GM19463 (cell line): ENCODE measurements at regions not wholly inside any gene's neighbourhood (a gene's known extent, or its start where the extent isn't known, plus 50 kb on each side); places are given as distances from the start of the nearest gene placed in this dataset.
"Not testable (repeated sequence)": the region's sequence is repeated elsewhere in the genome, so short reads cannot be mapped to it uniquely, and the experiment has no call there.

Experiments
- ATAC-seq: cut with Tn5 transposase; IDR thresholded peaks from one replicate; pipeline ENCODE4 v1.9.1; 2021; ENCODE audit warnings: mild to moderate bottlenecking, moderate library complexity; ENCODE audit not compliant: unreplicated experiment

- ATAC-seq: no peak
Observed at GRCh38 chr12:38477340-38478090, 160.9 kb downstream of the ALG10B start.

DNA sequence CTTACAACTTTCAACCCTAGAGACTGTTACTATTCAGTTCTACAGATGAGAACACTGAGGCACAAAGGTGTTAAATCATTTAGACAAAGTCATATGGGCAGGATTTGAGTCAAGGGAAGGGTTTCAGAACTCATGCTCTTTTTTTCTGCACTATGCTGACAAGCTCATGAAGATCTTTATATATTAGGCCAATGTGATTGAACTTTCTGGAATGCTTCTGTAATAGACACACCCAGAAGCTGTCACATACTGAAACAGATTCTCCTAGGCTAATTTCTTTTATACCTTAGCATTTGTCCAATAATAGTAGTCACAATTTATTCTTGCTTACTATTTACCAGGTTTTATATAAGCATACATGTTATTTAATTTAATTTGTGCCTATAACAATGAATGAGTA is 164.0 kb downstream of the ALG10B start:
- no peak for ATAC-seq

DNA sequence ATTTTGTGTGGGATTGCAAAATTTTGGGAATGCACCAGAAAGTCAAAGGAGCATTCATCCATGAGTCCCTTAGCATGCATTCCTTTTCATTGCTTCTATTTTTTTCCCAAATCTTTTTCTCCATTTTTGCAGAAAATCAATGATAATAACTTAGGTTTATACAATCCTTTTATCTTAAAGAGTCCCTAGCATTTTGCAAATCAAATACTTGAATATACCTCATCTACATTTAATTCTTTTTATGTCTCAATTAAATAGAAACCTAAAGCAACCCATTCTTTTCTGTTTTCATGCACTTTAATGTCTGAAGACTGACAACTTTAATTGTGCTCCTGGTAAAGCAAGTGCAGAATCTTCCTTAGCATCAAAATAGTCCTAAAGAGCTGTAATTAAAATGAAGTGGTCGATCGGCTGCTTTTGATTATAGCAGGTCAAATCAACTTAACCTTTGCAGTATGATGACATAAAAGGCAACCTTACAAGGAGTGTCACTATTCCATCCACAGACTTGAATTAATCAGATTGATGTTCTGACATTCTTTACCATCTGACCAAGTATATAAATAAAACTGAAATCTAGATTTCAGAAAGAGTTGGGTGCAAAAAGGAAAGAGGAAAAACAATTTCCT is 168.4 kb downstream of the ALG10B start:
- no peak for ATAC-seq

DNA sequence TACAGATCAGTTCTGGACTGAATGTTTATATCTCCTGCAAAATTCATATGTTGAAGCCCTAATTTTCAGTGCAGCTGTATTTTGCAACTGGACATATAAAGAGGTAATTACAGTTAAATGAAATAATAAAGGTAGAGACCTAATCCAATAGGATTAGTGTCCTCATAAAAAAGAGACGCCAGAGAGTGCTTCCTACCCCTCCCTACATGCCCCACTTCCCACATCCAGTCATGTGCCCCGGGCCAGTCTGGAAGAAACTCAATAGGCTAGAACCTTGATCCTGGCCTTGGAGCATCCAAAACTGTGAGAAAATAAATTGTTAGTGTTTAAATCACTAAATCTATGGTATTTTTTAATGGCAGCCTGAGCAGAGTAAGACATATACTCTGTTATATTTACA is 172.3 kb downstream of the ALG10B start:
- ATAC-seq: no peak

DNA sequence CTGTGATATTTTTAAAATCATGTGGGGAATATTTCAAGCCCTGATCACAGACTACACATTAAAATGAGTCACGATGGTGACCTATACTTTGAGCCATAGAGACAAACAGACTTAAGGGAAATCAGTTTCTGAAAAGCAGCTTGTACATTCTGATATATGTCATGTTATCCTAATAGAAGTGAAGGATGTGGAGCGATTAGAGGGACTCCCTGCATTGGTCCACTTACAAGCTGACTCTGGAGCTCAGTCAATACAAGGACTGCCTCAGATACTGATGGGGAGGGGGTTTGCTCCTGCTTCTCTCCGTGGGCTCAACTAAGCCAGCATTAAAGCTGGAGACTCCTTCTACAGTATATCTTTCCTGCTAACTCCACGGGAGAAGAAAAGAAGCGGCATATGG is 173.5 kb downstream of the ALG10B start:
- ATAC-seq: no peak

DNA sequence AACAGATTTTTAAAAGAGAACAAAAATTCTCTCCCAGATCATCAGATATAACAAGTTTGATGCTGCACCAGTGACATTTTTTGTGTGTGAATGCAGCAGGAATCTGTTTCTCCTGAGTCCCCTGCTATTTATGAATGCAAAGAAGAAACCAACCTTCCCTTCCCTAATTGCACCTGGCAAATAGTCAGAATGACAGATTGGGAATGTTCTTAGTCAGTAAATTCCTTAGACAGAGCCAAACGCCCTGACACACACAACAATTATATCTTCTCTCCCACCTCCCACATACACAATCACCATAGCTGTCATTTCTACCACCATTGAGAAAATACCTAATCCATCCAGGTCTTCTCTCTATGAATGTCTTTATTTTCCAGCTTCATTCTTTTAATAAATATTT is 174.4 kb downstream of the ALG10B start:
- ATAC-seq: no peak

DNA sequence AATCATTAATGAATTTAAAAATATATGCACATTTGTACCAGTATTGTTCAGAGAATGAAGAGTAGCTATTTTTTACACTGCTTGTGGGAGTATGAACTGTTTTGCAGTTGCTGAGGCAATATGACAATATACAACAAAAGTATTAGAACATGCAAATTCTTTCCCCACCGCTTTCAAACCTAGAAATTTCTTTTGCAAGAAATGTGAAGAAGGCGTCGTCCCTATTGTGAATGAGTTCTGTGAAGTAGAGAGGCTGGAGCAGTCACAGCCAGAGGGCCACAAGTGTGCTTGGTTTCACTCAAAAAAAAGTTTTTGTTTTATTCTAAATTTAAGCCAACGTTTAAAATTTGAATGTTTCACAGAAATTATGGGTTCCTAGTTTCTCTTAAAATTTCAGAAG is 184.9 kb downstream of the ALG10B start:
- no peak for ATAC-seq

- no peak for ATAC-seq
Observed at GRCh38 chr12:38501991-38502390, 185.4 kb downstream of the ALG10B start.

GRCh38 chr12:38502415-38502814 is 185.8 kb downstream of the ALG10B start:
- no peak for ATAC-seq

- no peak for ATAC-seq
Observed at GRCh38 chr12:38507839-38508238, 191.3 kb downstream of the ALG10B start.

DNA sequence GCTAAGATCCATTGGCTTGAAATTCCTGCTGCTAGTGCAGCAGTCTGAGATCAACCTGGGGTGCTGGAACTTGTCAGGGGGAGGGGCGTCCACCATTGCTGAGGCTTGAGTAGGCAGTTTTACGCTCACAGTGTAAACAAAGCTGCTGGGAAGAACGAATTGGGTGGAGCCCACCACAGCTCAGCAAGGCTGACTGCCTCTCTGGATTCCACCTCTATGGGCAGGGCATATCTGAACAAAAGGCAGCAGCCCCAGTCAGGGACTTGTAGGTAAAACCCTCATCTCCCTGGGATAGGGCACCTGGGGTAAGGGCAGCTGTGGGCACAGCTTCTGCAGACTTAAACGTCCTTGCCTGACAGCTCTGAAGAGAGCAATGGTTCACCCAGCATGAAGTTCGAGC is 191.7 kb downstream of the ALG10B start:
- ATAC-seq: no peak

DNA sequence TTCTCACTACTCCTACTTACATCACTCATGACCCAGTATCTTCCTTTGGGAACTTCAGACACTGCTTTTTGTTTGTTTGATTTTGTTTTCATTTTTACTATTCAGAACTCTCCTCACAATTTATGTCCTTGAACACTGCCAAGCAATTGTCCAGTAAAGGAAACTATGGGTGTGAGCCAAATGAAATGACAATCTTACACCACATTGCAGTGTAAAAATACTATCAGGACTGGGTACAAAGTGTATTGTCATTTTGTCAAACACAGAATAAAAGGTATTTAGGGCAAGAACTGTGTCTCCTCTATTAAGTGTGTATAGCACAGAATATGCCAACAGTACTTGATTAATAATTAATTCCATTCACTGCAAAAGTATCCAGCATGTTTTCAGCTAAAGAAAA is 199.3 kb downstream of the ALG10B start:
- ATAC-seq: no peak

DNA sequence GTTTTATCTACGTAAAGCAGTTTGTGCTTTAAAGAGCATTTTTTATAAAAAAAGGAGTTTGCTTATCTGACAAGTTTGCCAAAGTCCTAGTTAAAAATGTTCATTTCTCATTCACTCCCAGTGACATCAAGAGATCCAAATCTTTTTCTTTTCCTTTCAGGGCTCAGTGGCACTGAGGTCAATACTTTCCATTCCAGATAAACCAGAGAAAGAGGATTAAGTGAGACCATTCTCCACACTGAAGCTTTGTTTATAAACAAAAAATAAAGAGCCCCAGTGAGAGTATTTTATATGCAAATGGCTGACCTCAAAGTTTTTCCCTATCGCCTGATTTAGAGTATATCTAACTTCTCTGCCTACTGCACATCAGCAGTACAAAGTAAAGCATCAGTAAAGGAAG is 199.8 kb downstream of the ALG10B start:
- no peak for ATAC-seq

GRCh38 chr12:38523920-38524319 is 207.3 kb downstream of the ALG10B start:
- no peak for ATAC-seq

DNA sequence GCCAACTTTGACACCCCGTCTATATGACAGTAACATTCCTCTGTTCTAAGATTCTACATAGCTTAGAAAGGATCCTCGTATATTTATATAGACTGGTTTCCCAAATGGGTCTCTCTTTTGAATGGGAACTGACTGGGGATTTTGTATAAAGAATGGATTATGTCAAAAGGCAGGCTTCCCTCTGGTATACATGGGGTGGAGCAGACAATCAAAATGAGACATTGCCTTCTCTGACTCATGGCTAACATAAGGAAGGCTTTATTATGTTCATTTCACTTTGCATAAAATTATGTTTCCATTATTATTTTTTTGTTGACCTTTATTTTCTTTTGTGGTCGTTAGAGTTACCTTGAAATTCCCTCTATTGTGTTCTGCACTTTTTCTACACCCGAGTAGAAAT is 211.1 kb downstream of the ALG10B start:
- ATAC-seq: no peak

DNA sequence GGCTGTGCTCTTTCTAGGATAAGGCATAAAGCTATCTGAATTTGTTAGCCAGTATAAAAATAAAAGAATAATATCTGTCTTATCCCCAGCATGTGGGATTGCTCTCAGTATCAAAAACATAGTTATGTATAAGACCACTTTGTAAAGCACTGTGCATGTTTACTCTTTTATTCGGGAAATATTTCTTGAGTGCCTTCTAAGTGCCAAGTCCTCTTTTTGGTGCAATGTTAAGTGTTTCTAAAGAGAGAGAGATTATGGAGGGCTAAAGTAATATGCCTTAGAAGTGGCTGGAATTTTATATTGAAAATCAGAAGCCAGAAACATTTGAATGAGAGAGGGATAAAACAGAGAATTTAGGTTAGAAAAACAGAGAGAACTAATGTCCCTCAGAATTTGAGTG is 212.0 kb downstream of the ALG10B start:
- no peak for ATAC-seq

GRCh38 chr12:38529281-38529680 is 212.7 kb downstream of the ALG10B start:
- ATAC-seq: not testable (repeated sequence)

GRCh38 chr12:38538319-38538718 is 221.7 kb downstream of the ALG10B start:
- ATAC-seq: no peak

- ATAC-seq: no peak
Observed at GRCh38 chr12:38540156-38540555, 223.6 kb downstream of the ALG10B start.

GRCh38 chr12:38541849-38542248 is 225.3 kb downstream of the ALG10B start:
- no peak for ATAC-seq

- no peak for ATAC-seq
Observed at GRCh38 chr12:38543151-38543550, 226.6 kb downstream of the ALG10B start.

DNA sequence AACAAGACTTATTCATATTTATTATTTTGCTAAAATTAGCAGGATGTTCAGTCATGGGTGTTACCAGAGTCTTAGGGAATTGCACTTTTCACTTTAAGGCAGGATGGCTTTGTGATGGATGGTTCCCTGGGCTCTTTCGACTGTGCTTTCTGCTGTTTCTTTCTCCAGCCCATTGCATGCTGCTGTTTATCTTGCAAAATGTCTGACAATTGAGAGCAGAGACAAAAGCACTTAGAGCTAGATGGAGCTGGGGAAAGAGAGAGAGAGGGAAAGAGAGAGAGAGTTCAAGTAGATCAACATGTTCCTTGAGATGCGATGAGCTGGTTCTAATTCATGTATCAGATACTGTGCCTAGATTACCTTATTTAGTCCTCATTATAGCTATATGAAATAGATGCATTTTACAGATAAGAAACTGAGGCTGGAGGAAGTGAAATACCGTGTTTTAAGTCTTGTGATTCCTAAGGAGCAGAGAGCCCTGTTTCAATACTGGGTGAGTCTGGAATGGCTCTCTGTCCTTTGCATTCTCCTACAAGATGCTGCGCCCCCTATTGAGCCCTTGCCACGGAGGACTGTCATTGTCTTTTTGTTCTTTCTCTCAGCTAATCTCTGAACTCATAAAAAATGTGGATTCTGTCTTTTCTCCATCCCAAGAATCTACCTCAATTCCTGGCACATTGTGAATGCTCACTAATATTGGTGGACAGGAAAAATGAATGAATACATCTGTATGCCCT is 227.9 kb downstream of the ALG10B start:
- no peak for ATAC-seq
